Activated CD4-positive, alpha-beta memory T cell treated with anti-CD3 and anti-CD28 coated beads, Interleukin-2, amount 10 ng/mL, durations not matched to agents 7 days and 5 days (primary cell): ENCODE measurements at regions not wholly inside any gene's neighbourhood (a gene's known extent, or its start where the extent isn't known, plus 50 kb on each side); places are given as distances from the start of the nearest gene placed in this dataset.

Experiments used
- CTCF ChIA-PET: fragments of 350-600 bp; sonication (Branson Sonifier 250); formaldehyde crosslinking; loops from one replicate; lab custom pipeline; 2021; ENCODE audit warnings: antibody characterized with exemption, inconsistent platforms; lab: Charles Lee
- POLR2A ChIA-PET: fragments of 350-600 bp; sonication (Branson Sonifier 250); formaldehyde crosslinking; loops from one replicate; lab custom pipeline; 2021; ENCODE audit warnings: antibody characterized with exemption; lab: Charles Lee
- DNase-seq: peaks from one replicate; pipeline ENCODE4 v3.0.0-alpha.2; 2020
- H3K27ac Mint-ChIP-seq: one replicate; pipeline ENCODE4 v1.8.0; 2021; ENCODE audit warnings: mild to moderate bottlenecking, mixed read lengths
- H3K27me3 Mint-ChIP-seq: one replicate; pipeline ENCODE4 v1.8.0; 2021; ENCODE audit warnings: mixed read lengths
- H3K36me3 Mint-ChIP-seq: one replicate; pipeline ENCODE4 v1.8.0; 2021; ENCODE audit warnings: low read depth, mixed read lengths
- H3K4me1 Mint-ChIP-seq: one replicate; pipeline ENCODE4 v1.8.0; 2021; ENCODE audit warnings: mixed read lengths
- H3K4me3 Mint-ChIP-seq: one replicate; pipeline ENCODE4 v1.8.0; 2021; ENCODE audit warnings: mild to moderate bottlenecking, mixed read lengths
- H3K9me3 Mint-ChIP-seq: one replicate; pipeline ENCODE4 v1.8.0; 2021; ENCODE audit warnings: mixed read lengths

DNA sequence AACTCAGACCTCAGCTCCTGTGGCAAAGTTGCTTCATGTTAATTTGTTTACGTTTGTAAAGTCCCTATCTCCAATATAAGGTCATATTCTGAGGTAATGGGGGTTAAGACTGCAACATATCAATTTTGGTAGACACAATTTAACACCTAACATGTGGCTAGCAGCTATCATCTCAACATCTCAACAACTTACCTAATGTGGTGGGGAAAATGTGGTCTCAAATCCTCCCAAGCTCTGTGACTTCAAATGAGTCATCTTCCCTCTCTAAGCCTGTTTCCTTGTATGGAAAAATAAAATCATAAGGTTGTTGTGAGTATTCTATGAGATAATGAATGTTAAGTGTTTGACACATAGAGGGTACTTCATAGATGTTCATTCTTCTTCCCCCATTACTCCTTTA is 443.3 kb downstream of the CDK5RAP2 start:
- no peak for DNase-seq
- no peaks in the 10 kb centered on the region for H3K36me3 Mint-ChIP-seq
- H3K9me3 Mint-ChIP-seq: peaks cover 5% of the 10 kb centered on the region
- no peak overlapping the region for H3K27ac Mint-ChIP-seq
- H3K4me3 Mint-ChIP-seq: no peak overlapping the region
- H3K4me1 Mint-ChIP-seq: no peaks in the 10 kb centered on the region
- POLR2A ChIA-PET: no interaction called here
- CTCF ChIA-PET: no interaction called here
- no peaks in the 10 kb centered on the region for H3K27me3 Mint-ChIP-seq

DNA sequence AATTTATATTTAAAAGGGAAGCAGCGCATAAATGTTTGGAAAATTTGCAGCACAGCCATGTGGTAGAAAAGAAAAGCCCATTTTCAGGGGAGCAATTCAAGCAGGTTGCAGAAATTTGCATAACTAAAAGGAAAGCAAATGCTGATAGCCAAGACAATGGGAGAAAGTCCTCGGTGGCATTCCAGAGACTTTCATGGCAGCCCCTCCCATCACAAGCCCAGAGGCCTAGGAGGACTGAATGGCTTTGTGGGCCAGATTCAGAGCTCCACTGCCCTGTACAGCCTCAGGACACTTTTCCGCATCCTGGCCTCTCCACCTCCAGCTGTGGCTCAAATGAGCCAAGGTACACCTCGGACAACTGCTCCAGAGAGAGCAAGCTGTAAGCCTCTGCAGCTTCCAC is 462.9 kb downstream of the CDK5RAP2 start:
- peaks cover 2% of the 10 kb centered on the region for H3K9me3 Mint-ChIP-seq
- no peak for DNase-seq
- no peaks in the 10 kb centered on the region for H3K4me1 Mint-ChIP-seq
- H3K27ac Mint-ChIP-seq: no peak overlapping the region
- CTCF ChIA-PET: no interaction called here
- H3K27me3 Mint-ChIP-seq: no peaks in the 10 kb centered on the region
- H3K36me3 Mint-ChIP-seq: no peaks in the 10 kb centered on the region
- POLR2A ChIA-PET: no interaction called here
- H3K4me3 Mint-ChIP-seq: no peak overlapping the region

DNA sequence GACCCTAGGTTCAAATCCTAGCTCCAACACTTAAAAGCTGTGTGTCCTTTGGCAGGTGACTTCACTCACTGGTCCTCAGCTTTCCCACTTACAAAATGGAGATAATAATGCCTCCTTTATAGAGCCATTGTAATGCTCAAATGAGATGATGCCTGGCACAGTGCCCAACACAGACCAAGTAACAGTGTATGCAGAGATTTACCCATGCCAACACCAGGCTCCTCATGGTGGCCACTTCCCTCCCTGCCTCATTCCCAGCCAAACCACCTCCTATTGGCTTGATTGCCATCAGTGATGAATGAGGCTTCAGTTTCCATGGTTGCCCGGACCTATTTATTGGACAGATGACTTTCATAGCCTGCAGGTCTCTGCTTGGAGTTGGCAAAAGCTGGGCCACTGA is 469.4 kb downstream of the CDK5RAP2 start:
- H3K27ac Mint-ChIP-seq: no peak overlapping the region
- H3K4me3 Mint-ChIP-seq: no peak overlapping the region
- ChIA-PET CTCF (no interaction called here), POLR2A (no interaction called here)
- no peaks in the 10 kb centered on the region for H3K9me3 Mint-ChIP-seq
- no peaks in the 10 kb centered on the region for H3K36me3 Mint-ChIP-seq
- DNase-seq: no peak
- H3K4me1 Mint-ChIP-seq: no peaks in the 10 kb centered on the region
- H3K27me3 Mint-ChIP-seq: no peaks in the 10 kb centered on the region

DNA sequence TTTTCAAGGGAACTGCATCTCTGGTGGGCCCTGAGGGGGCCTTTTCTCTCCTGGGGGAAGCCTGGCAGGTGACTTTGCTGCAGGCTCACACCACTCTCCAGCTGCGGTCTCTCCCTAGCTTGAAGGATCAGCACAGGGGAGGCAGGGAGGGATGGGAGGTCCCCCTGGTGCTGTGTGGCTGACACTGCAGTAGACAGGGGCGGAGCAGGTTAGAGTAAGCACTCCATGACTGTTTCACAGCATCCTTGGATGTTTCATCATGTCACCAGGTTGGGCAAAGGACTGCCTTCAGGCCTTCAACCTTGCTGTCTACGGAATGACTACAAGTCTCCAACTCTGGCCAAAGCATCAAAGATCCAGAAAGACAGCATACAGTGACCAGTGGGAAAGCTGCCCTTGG is 470.7 kb downstream of the CDK5RAP2 start:
- no peak overlapping the region for H3K4me3 Mint-ChIP-seq
- ChIA-PET POLR2A (no interaction called here), CTCF (no interaction called here)
- H3K4me1 Mint-ChIP-seq: no peaks in the 10 kb centered on the region
- no peak overlapping the region for H3K27ac Mint-ChIP-seq
- DNase-seq: no peak
- no peaks in the 10 kb centered on the region for H3K27me3 Mint-ChIP-seq
- no peaks in the 10 kb centered on the region for H3K9me3 Mint-ChIP-seq
- no peaks in the 10 kb centered on the region for H3K36me3 Mint-ChIP-seq

DNA sequence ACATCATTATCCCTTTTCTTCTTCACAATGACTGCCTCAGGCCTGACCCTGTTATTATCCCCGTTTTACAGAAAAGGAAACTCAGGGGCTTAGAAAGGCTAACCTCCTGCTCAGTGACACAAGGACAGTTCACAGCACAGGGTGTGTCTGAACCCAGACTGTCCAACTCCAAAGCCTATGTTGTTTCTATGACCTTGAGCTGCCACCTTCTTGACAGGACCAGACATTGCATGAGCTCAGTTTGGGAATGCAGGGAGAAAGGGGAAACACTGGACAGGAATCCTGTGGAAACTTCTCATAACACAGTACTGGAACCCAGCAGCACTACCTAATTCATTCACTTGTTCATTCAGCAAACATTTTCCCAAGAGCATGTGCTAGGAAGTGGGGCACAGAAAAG is 472.8 kb downstream of the CDK5RAP2 start:
- CTCF ChIA-PET: no interaction called here

DNA sequence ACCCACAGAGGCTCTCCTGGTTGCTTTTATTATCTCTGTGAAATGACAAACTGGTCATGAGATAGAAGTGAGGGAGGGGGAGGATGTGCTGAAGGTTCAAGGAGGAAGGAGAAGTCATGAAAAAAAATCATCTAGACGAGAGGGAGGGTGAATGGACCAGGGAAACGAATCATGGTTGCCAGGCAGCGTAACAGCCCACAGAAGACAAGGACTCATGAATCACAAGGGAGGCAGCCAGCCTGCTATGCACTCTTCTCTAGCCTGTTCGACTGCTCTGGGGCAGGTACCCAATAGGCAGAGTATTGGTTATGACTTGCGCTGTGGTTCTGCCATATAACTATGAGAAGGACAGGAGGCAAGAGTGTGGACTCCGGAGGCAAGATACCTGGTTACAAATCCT is 475.2 kb downstream of the CDK5RAP2 start:
- Mint-ChIP-seq H3K27me3 (no peaks in the 10 kb centered on the region), H3K36me3 (no peaks in the 10 kb centered on the region), H3K9me3 (no peaks in the 10 kb centered on the region), H3K4me1 (no peaks in the 10 kb centered on the region), H3K4me3 (no peak overlapping the region), H3K27ac (no peak overlapping the region)
- ChIA-PET POLR2A (no interaction called here), CTCF (no interaction called here)
- no peak for DNase-seq

More for the DNA sequence above, 472.8 kb downstream of the CDK5RAP2 start:
- Mint-ChIP-seq H3K4me1 (no peaks in the 10 kb centered on the region), H3K27ac (no peak overlapping the region), H3K27me3 (no peaks in the 10 kb centered on the region), H3K4me3 (no peak overlapping the region), H3K36me3 (no peaks in the 10 kb centered on the region), H3K9me3 (no peaks in the 10 kb centered on the region)
- POLR2A ChIA-PET: no interaction called here
- no peak for DNase-seq

DNA sequence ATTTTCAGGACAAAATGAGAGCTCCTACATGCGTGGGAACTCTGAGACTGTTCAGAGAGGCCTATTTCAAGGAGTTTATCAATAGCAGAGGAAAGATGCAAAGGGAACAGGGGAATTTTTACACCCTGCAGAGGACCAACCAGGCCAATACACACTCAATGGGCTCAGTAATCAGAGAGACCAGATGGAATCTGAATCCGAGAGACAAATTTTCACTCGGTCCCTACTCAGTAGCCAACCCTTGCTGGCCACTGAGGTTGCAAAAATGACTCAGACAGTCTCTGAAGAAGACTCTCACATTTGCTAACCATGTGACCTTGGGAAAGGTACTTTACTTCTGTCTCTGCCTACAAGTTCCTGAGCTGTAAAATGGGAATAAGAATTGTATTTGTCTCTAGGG is 479.4 kb downstream of the CDK5RAP2 start:
- no peak for DNase-seq
- no peaks in the 10 kb centered on the region for H3K4me1 Mint-ChIP-seq
- H3K9me3 Mint-ChIP-seq: no peaks in the 10 kb centered on the region
- no peaks in the 10 kb centered on the region for H3K36me3 Mint-ChIP-seq
- H3K27me3 Mint-ChIP-seq: no peaks in the 10 kb centered on the region
- H3K27ac Mint-ChIP-seq: no peak overlapping the region
- no peak overlapping the region for H3K4me3 Mint-ChIP-seq
- CTCF ChIA-PET: no interaction called here
- POLR2A ChIA-PET: no interaction called here

DNA sequence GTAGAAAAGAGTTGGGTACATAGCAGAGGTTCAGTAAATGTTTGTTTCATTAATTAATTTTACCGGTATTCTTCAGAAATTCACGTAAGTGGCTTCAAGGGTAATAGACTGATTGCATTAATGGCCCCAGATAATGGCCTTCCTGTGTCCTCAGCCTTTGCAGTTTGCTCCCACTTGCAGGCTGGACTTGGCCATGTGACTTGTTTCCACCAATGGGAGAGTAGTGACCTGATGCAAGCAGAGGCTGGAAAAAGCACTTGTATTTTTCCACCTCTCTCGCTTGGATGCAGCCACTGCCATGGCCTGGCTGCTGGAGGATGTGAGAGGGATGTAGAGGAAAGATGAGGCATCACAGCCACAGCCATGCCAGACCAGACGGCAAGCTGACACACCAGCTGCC is 480.9 kb downstream of the CDK5RAP2 start:
- ChIA-PET POLR2A (no interaction called here), CTCF (no interaction called here)
- no peak overlapping the region for H3K4me3 Mint-ChIP-seq
- H3K36me3 Mint-ChIP-seq: no peaks in the 10 kb centered on the region
- H3K9me3 Mint-ChIP-seq: no peaks in the 10 kb centered on the region
- no peak for DNase-seq
- H3K27me3 Mint-ChIP-seq: no peaks in the 10 kb centered on the region
- H3K4me1 Mint-ChIP-seq: no peaks in the 10 kb centered on the region
- H3K27ac Mint-ChIP-seq: no peak overlapping the region

DNA sequence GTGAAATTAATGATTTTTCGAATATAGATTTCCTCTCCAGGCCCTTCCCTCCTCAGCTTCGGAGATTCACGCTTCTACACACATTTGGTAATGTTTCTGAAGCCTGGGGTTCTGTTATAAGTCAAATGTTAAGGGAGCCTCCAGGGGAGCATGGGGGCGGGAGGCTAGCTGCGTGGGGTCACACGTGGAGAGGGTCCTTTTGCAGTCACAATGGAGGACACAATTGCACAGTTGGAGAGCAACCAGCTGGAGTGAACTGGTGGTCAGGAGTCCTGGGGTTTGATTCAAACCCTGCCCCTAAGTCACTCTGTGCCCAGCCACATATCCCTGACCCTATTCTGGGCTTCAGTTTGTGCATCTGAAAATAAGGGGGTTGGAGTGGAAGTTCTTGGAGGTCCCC is 481.4 kb downstream of the CDK5RAP2 start:
- no peak for DNase-seq
- CTCF ChIA-PET: no interaction called here
- Mint-ChIP-seq H3K27ac (no peak overlapping the region), H3K4me3 (no peak overlapping the region), H3K9me3 (no peaks in the 10 kb centered on the region), H3K4me1 (no peaks in the 10 kb centered on the region), H3K36me3 (no peaks in the 10 kb centered on the region), H3K27me3 (no peaks in the 10 kb centered on the region)
- POLR2A ChIA-PET: no interaction called here

DNA sequence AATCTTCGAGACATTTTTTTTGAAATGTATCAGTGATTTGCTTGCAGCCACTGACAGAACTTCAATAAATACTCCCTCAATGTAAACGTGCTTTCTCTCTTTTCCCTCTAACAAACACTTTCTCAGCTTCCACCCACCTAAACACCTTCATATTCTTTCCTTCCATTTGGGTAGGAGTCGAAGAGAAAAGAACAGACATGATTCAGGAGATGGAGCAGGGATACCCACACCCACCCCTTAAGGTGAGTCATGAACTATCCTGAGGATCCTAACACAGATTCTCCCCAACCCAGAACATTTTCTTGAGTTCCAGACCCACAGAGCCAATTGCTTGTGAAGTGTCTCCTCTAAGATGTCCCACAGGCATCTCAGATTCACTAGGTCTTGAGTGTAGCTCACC is 488.8 kb downstream of the CDK5RAP2 start:
- Mint-ChIP-seq H3K36me3 (no peaks in the 10 kb centered on the region), H3K27me3 (no peaks in the 10 kb centered on the region), H3K27ac (no peak overlapping the region), H3K9me3 (peaks cover 8% of the 10 kb centered on the region), H3K4me1 (no peaks in the 10 kb centered on the region), H3K4me3 (no peak overlapping the region)
- CTCF ChIA-PET: no interaction called here
- no peak for DNase-seq
- POLR2A ChIA-PET: no interaction called here

DNA sequence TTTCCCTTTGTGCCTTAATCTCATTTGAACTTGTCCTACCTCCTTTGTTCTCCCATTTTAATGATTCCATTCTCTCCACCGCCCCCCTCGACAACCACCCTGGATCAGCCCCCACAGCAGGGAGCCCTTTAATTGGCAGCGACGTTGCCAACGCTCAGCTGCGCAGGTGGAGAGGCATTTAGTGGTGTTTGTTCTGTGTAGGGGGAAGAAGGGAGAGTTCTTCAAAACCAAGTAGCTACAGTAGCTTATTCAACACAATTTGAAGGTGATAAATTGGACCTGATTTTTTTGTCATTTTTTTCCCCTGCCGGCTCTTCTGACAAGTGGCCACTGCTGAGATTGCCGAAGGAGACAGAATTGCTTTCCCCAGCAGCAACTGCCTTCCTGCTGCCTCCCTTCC is 499.1 kb downstream of the CDK5RAP2 start:
- ChIA-PET CTCF (no interaction called here), POLR2A (no interaction called here)
- peaks cover 9% of the 10 kb centered on the region for H3K9me3 Mint-ChIP-seq
- DNase-seq: no peak
- H3K27me3 Mint-ChIP-seq: no peaks in the 10 kb centered on the region
- H3K36me3 Mint-ChIP-seq: no peaks in the 10 kb centered on the region
- no peak overlapping the region for H3K4me3 Mint-ChIP-seq
- H3K27ac Mint-ChIP-seq: no peak overlapping the region
- H3K4me1 Mint-ChIP-seq: no peaks in the 10 kb centered on the region

DNA sequence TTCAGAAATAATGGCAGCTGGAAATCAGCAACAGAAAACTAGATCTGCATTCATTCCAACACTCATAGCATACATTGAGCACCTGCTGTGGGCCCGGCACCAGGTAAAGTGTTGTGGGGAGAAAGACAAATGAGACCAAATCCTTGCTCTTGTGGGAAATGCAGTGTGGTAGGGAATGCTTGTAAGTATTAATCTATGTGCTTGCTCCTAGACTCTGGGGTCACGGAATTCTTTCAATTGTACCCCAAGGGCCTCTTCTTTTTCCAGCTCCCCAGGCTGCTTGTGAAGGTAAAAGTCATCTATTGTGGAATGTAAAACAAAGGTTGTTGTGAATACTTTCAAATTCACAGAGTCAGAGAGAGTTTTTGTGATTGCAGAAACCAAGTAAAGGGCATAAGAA is 501.9 kb downstream of the CDK5RAP2 start:
- CTCF ChIA-PET: no interaction called here
- no peaks in the 10 kb centered on the region for H3K36me3 Mint-ChIP-seq
- POLR2A ChIA-PET: no interaction called here
- DNase-seq: no peak
- H3K27me3 Mint-ChIP-seq: no peaks in the 10 kb centered on the region
- no peaks in the 10 kb centered on the region for H3K4me1 Mint-ChIP-seq
- peaks cover 9% of the 10 kb centered on the region for H3K9me3 Mint-ChIP-seq
- no peak overlapping the region for H3K27ac Mint-ChIP-seq
- H3K4me3 Mint-ChIP-seq: no peak overlapping the region

DNA sequence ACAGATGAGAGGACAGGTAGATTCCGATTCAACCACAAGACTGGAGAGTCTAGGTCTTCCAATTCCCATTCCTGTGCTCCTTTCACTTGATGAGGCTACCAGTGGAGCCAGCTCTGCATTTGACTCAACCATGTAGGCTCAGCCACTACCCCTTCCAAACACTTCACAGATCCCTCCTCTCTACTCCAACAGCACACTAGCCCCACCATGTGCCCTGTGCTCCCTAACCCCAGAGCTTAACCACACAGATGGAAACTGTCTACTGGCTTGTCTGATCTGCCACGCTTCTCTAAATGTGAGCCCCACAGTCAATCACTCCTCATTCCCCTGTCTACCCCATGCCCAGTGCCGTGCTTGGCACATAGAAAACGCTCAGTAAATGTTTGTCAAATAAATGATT is 508.2 kb downstream of the CDK5RAP2 start:
- CTCF ChIA-PET: no interaction called here
- POLR2A ChIA-PET: no interaction called here
- H3K4me3 Mint-ChIP-seq: no peak overlapping the region
- no peak for DNase-seq
- no peaks in the 10 kb centered on the region for H3K27me3 Mint-ChIP-seq
- no peaks in the 10 kb centered on the region for H3K4me1 Mint-ChIP-seq
- H3K27ac Mint-ChIP-seq: no peak overlapping the region
- no peaks in the 10 kb centered on the region for H3K9me3 Mint-ChIP-seq
- H3K36me3 Mint-ChIP-seq: no peaks in the 10 kb centered on the region

DNA sequence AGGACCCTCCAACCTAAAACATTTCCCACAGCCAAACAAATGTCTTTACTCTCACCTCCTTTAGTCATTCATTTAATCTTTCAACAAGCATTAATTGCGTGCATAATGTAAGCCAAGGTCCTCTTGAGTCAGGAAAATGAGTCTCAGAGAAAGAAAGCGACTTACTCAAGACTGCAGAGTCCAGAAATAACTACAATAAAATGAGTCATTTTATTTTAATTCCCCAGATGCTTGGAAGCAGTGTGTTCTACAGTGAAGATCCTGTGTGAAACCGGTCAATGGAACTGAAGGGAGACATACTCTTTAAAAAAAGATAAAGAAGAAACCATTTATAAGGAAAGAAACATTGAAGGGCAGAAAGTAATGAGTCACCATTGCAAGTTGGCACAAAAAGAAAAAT is 513.7 kb downstream of the CDK5RAP2 start:
- H3K9me3 Mint-ChIP-seq: no peaks in the 10 kb centered on the region
- H3K27me3 Mint-ChIP-seq: no peaks in the 10 kb centered on the region
- H3K27ac Mint-ChIP-seq: no peak overlapping the region
- H3K36me3 Mint-ChIP-seq: no peaks in the 10 kb centered on the region
- H3K4me3 Mint-ChIP-seq: no peak overlapping the region
- ChIA-PET POLR2A (no interaction called here), CTCF (no interaction called here)
- H3K4me1 Mint-ChIP-seq: no peaks in the 10 kb centered on the region
- DNase-seq: no peak

DNA sequence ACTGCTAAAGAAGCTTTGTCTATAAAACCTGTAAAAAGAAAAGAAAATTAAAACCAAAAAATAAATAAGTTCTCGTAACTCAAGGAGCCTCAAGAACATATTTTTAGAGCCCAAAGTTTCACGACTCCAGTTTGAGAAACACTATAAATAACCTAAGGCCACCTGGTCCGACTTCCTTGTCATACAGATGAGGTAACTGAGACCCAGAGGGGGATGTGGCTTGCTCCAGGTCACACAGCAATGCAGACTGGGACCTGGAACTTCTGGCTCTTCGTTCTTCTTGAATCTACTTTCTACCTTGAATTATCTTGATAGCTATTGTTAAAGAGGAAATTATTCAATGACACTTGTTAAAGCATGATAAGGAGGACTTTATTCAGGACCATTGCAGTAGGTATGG is 514.8 kb downstream of the CDK5RAP2 start:
- Mint-ChIP-seq H3K27ac (no peak overlapping the region), H3K4me3 (no peak overlapping the region), H3K4me1 (no peaks in the 10 kb centered on the region), H3K36me3 (no peaks in the 10 kb centered on the region), H3K9me3 (no peaks in the 10 kb centered on the region), H3K27me3 (no peaks in the 10 kb centered on the region)
- POLR2A ChIA-PET: no interaction called here
- DNase-seq: no peak
- CTCF ChIA-PET: no interaction called here
